LNCAP (cell line): ENCODE measurements at regions not wholly inside any gene's neighbourhood (a gene's known extent, or its start where the extent isn't known, plus 50 kb on each side); places are given as distances from the start of the nearest gene placed in this dataset.

Experiments
- CTCF ChIP-seq: fragments of 450-650 bp; IDR thresholded peaks from 2 replicates; pipeline ENCODE4 v1.5.1; 2017; ENCODE audit warnings: mild to moderate bottlenecking

DNA sequence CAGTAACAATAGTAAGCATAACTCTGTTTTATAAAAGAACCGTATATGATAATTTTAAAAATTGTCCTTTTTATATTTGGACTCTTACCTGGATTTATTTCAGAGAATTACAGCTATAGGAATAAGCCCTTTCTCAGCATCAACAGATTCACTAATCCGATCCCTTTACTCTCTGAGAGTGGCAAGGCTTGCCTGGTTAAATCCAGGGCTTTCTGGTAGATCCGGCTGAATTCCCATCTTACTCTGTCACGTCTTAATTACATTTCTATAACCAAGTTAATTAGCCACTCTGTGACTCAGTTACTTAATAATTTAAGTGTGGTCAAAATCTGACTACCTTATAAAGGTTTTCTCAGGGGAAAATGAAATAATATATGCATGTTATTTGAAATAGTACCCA lies 294.7 kb downstream of the FRK start:
- TF ChIP-seq CTCF = no peak

- TF ChIP-seq CTCF = no peak
Observed at GRCh38 chr6:115759051-115759450, 301.6 kb downstream of the FRK start.

DNA sequence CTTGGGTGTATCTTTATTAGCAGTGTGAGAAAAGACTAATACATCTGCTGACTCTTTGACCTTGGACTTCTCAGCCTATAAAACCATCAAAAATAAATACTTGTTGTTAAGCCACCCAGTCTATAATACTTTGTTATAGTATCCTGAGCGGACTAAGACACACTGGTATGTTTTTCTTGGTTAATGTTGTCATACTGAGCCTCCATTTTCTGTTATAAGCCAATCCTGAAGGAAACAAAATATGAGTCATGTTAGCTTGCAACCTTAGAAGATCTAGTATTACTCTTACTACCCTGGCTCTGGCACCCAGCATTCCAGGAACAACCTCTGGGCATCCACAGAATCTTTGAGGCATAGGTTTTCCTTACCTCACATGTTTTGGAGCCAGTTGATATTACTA lies 307.2 kb downstream of the FRK start:
- TF ChIP-seq CTCF = no peak

DNA sequence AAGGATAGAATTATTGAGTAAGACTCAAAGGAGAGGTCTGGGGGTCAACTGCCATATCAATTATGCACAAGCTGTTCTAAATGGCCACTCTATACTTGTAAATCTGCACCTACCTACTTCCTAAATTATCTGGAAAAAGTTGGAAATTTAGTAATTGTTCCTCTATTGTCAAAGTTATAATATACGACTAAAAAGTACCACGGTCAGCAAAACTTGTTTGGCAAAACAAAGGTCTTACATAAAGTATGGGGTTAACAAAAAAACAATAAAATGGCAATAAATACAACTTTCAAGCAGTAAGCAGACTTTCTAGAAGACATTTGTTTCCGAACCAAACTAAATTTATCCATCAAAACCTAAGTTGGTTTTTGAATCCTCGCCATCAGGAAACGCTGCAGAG lies 309.7 kb downstream of the FRK start:
- no peak for TF ChIP-seq CTCF

DNA sequence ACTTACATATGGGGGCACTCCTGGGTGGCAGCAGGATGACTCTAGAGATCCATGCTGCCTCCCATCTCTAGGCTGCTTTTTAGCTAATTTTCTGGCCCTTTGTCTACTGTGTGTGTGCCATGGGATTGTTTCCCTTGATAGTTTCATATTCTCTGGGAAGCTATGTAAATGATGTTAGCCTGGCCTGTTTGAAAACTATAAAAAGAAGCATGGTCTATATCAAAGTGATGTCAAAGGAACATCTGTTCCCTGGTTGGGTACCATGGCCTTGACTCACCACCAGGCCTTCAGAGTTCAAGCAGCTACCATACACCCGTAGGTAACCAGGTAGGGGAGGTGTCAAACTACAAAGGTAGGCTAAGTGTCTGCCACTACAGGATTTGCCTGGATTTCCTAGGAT lies 310.4 kb downstream of the FRK start:
- TF ChIP-seq CTCF = no peak

GRCh38 chr6:115747719-115748118 lies 313.0 kb downstream of the FRK start:
- TF ChIP-seq CTCF = no peak

DNA sequence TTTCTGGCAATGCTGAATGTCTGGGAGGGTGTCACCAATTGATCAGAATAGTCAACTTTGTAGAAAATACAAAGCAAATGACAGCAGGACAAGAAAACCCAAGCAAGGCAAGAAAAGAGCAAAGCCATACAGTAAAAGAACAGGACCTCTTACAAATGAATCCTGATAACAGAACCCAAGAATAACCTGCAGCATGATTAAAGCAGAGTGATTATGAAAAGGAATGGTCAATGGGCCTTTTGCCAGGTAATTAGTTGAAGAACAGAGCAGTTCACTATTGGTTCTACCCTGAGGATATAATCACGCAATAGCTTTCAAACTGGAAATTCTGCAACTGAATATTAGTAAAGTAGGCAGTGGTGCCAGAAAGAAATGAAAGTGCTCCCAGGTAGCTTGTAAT lies 319.8 kb downstream of the FRK start:
- TF ChIP-seq CTCF = no peak

DNA sequence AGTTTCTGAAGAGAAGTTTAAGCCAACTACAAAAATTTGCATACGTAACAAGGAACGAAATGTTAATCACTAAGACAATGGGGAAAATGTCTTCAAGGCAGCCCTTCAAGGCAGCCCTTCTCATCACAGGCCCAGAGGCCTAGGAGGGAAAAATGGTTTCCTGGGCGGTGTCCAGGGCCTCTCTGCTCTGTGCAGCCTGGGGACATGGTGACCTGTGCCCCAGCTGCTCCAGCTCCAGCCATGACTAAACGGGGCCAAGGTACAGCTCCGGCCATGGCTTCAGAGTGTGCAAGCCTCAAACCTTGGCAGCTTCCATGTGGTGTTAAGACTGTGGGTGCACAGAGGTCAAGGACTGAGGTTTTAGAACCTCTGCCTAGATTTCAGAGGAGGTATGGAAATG lies 325.1 kb downstream of the FRK start:
- no peak for TF ChIP-seq CTCF
